Transverse colon (tissue), 3 donors: ENCODE measurements at regions not wholly inside any gene's neighbourhood (a gene's known extent, or its start where the extent isn't known, plus 50 kb on each side); places are given as distances from the start of the nearest gene placed in this dataset.

Experiments
- CTCF ChIP-seq, 5 experiments: fragments of 200-600 bp in 3 of 5; fragments of 450-650 bp in 2 of 5; sonication (generic) in 3 of 5; IDR thresholded peaks; 1 replicate in 2 of 5; 2 replicates in 3 of 5; pipeline ENCODE4 v1.5.1; 2016 to 2017; ENCODE audit warnings: antibody characterized with exemption in 5 of 5, inconsistent platforms in 3 of 5, mild to moderate bottlenecking in 2 of 5, moderate library complexity in 1 of 5
- EP300 ChIP-seq: sonication (generic); formaldehyde crosslinking; IDR thresholded peaks from one replicate; pipeline ENCODE4 v1.6.1; 2017; ENCODE audit warnings: antibody characterized with exemption, low read depth
- POLR2A ChIP-seq: fragments of 450-650 bp; IDR thresholded peaks from one replicate; pipeline ENCODE4 v1.6.1; 2016; ENCODE audit warnings: antibody characterized with exemption, mild to moderate bottlenecking, moderate library complexity

- TF ChIP-seq POLR2A (no peak), CTCF (IDR thresholded peaks at IDR 0.05) (no peak), EP300 (no peak)
Measured at GRCh38 chr20:12698817-12699216, 310.0 kb upstream of the SPTLC3 start.
